Endothelial cell of umbilical vein (primary cell): ENCODE measurements at regions not wholly inside any gene's neighbourhood (a gene's known extent, or its start where the extent isn't known, plus 50 kb on each side); places are given as distances from the start of the nearest gene placed in this dataset.

Experiments
- BruUV-seq: library from RNA; stranded (reverse); fragments of 400-500 nt; replicated peaks from 2 replicates; lab custom pipeline; 2021; lab: Mats Ljungman, UMichigan
- CTCF ChIA-PET: fragments of 300-600, 350-600 bp; sonication (Branson Sonifier 250); formaldehyde crosslinking; loops from one replicate; lab custom pipeline; 2021; ENCODE audit warnings: antibody characterized with exemption, inconsistent platforms; lab: Charles Lee
- POLR2A ChIA-PET: fragments of 300-600, 350-600 bp; sonication (Branson Sonifier 250); formaldehyde crosslinking; loops from one replicate; lab custom pipeline; 2021; ENCODE audit warnings: antibody characterized with exemption, inconsistent platforms; lab: Charles Lee
- DNase-seq: peaks from one replicate; pipeline ENCODE4 v3.0.0-alpha.2; 2011; ENCODE audit warnings: low read depth, low spot score
- FAIRE-seq: peaks from 2 replicates; lab custom pipeline; 2011; peaks lifted over from hg19 to GRCh38; lab: Jason Lieb, UNC
- H2AFZ ChIP-seq: 2 replicates; pipeline ENCODE4 v1.6.0; 2012; ENCODE audit warnings: low read depth, low read length, control low read depth, inconsistent platforms
- H3K27ac ChIP-seq: 2 replicates; pipeline ENCODE4 v1.5.1; 2011; ENCODE audit warnings: low read depth, mild to moderate bottlenecking, control low read depth, low read length, moderate library complexity; ENCODE audit not compliant: insufficient read depth
- H3K27me3 ChIP-seq, 2 experiments: 2 replicates each; pipeline versions ENCODE4 v1.6.0 to v1.6.1; 2011; ENCODE audit warnings: low read length in 2 of 2, mixed read lengths in 1 of 2; ENCODE audit not compliant: control insufficient read depth in 2 of 2, insufficient read depth in 2 of 2
- H3K36me3 ChIP-seq, 2 experiments: 2 replicates in 1 of 2; 3 replicates in 1 of 2; pipeline ENCODE4 v1.5.1; 2011; ENCODE audit warnings: low read length in 2 of 2, mild to moderate bottlenecking in 1 of 2, moderate library complexity in 1 of 2; ENCODE audit not compliant: control insufficient read depth in 2 of 2, insufficient read depth in 2 of 2; ENCODE audit errors: extremely low read depth in 1 of 2
- H3K4me1 ChIP-seq: 3 replicates; pipeline ENCODE4 v1.5.1; 2011; ENCODE audit warnings: mild to moderate bottlenecking, low read length; ENCODE audit not compliant: control insufficient read depth, insufficient read depth; ENCODE audit errors: extremely low read depth
- H3K4me2 ChIP-seq: 2 replicates; pipeline ENCODE4 v1.6.1; 2011; ENCODE audit warnings: low read length, control low read depth, mixed read lengths; ENCODE audit not compliant: insufficient read depth
- H3K4me3 ChIP-seq, 3 experiments: fragments of 200-600 bp in 1 of 3; sonication (generic), shearing (Covaris generic) in 1 of 3; replicated peaks in 1 of 3; 2 replicates each; pipeline ENCODE4 v1.5.1; 2011 to 2016; ENCODE audit warnings: control low read depth in 3 of 3, low read length in 3 of 3, mild to moderate bottlenecking in 2 of 3, inconsistent platforms in 1 of 3, low read depth in 1 of 3, moderate library complexity in 1 of 3; ENCODE audit not compliant: insufficient read depth in 1 of 3
- H3K79me2 ChIP-seq: 2 replicates; pipeline ENCODE4 v1.6.0; 2012; ENCODE audit warnings: low read length, inconsistent platforms; ENCODE audit not compliant: control insufficient read depth, insufficient read depth
- H3K9ac ChIP-seq: replicated peaks from 2 replicates; pipeline ENCODE3; 2011; ENCODE audit warnings: low read length, control low read depth; ENCODE audit not compliant: insufficient read depth; ENCODE audit errors: extremely low read depth
- H3K9me1 ChIP-seq: replicated peaks from 3 replicates; pipeline ENCODE4 v1.6.0; 2011; ENCODE audit warnings: mild to moderate bottlenecking, low read length; ENCODE audit not compliant: control insufficient read depth, insufficient read depth; ENCODE audit errors: extremely low read depth
- H3K9me3 ChIP-seq: replicated peaks from 2 replicates; pipeline ENCODE4 v1.5.1; 2012; ENCODE audit warnings: low read length, inconsistent platforms; ENCODE audit not compliant: control insufficient read depth, insufficient read depth
- H4K20me1 ChIP-seq: replicated peaks from 2 replicates; pipeline ENCODE3; 2011; ENCODE audit warnings: mild to moderate bottlenecking, low read length; ENCODE audit not compliant: control insufficient read depth, insufficient read depth; ENCODE audit errors: extremely low read depth
- EZH2 ChIP-seq: IDR thresholded peaks from 2 replicates; pipeline ENCODE4 v1.6.1; 2012; ENCODE audit warnings: borderline replicate concordance, low read depth, mild to moderate bottlenecking, moderate library complexity, low read length, inconsistent platforms; ENCODE audit not compliant: severe bottlenecking
- FOS ChIP-seq: IDR thresholded peaks from 2 replicates; pipeline ENCODE4 v1.6.1; 2011; ENCODE audit warnings: mild to moderate bottlenecking, low read length, moderate library complexity, borderline replicate concordance; ENCODE audit not compliant: insufficient read depth
- GATA2 ChIP-seq: IDR thresholded peaks from 2 replicates; pipeline ENCODE4 v1.7.0; 2011; ENCODE audit warnings: low read depth, mild to moderate bottlenecking, moderate library complexity, mixed read lengths, low read length; ENCODE audit not compliant: insufficient read length, insufficient read depth
- JUN ChIP-seq: IDR thresholded peaks from 2 replicates; pipeline ENCODE4 v1.6.1; 2011; ENCODE audit warnings: borderline replicate concordance, low read depth; ENCODE audit not compliant: insufficient read length, insufficient read depth
- MYC ChIP-seq: IDR thresholded peaks from one replicate; pipeline ENCODE4 v1.6.1; 2011; ENCODE audit warnings: mild to moderate bottlenecking, low read depth, low read length
- POLR2A ChIP-seq: IDR thresholded peaks from 2 replicates; pipeline ENCODE4 v1.6.1; 2012; ENCODE audit warnings: low read depth, mild to moderate bottlenecking, control low read depth, low read length
- POLR2AphosphoS5 ChIP-seq: IDR thresholded peaks from 2 replicates; pipeline ENCODE4 v1.6.1; 2012; ENCODE audit warnings: low read depth, mild to moderate bottlenecking, control low read depth, low read length, moderate library complexity; ENCODE audit not compliant: insufficient read depth
- dilution Hi-C: fragments of 300-500 bp; cut with MboI; formaldehyde crosslinking; loops from one replicate; pipeline ENCODE4 v1.15.0; 2019; ENCODE audit warnings: low sequenced_read_pairs; ENCODE audit not compliant: extremely low pct_ligation_motif_present
- intact Hi-C: fragments of 100-400 bp; cut with micrococcal nuclease; formaldehyde crosslinking; loops from one replicate; pipeline ENCODE4 v1.10.0; 2022
- TF ChIP-seq, protein P1 (sequence below), 2 donors: IDR thresholded peaks; 1 replicate in 1 of 2; 2 replicates in 1 of 2; pipeline ENCODE4 v1.5.1; 2011; ENCODE audit warnings: low read length in 2 of 2, mild to moderate bottlenecking in 2 of 2, moderate library complexity in 2 of 2, control low read depth in 1 of 2, inconsistent platforms in 1 of 2, low read depth in 1 of 2; ENCODE audit not compliant: insufficient read depth in 1 of 2; ENCODE audit errors: extremely low read depth in 1 of 2
- TF ChIP-seq, protein P2 (sequence below): IDR thresholded peaks from 2 replicates; pipeline ENCODE4 v1.6.1; 2011; ENCODE audit not compliant: insufficient read depth, insufficient read length

DNA sequence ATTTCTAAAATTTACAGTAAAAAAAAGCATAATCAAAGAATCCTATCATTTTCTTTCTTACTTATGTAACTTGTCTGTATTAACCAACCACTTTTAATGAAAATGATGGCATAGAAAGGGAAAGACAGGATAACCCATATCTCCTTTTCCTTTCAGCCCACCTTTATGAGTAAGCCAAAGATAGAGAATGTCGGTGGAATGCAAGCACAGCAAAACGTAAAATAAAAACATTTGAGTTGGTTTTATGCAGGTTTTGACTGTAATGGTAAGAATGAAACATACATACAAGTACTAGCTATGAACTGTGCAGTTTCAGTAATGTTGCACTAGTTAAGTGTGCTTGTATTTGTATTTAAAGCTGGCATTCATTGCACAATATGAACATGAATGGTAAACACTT is 360.3 kb downstream of the FOXG1 start:
- Histone ChIP-seq H3K27me3 (no peaks in the 10 kb centered on the region), H3K4me2 (no peak overlapping the region), H3K4me1 (no peaks in the 10 kb centered on the region), H3K9ac (no peak overlapping the region), H3K9me1 (no peaks in the 10 kb centered on the region), H3K79me2 (no peaks in the 10 kb centered on the region), H3K36me3 (no peaks in the 10 kb centered on the region), H2AFZ (no peak overlapping the region), H3K27ac (no peak overlapping the region), H3K4me3 (no peak overlapping the region), H3K9me3 (no peaks in the 10 kb centered on the region), H4K20me1 (no peaks in the 10 kb centered on the region)
- dilution Hi-C loops (no loop called here), intact Hi-C loops (no loop called here)
- FAIRE-seq = no peak
- CTCF ChIA-PET = no interaction called here
- no peak for DNase-seq
- POLR2A ChIA-PET = no interaction called here
- BruUV-seq = no TSS peak
- TF ChIP-seq JUN = no peak
- TF ChIP-seq, protein P1, sequence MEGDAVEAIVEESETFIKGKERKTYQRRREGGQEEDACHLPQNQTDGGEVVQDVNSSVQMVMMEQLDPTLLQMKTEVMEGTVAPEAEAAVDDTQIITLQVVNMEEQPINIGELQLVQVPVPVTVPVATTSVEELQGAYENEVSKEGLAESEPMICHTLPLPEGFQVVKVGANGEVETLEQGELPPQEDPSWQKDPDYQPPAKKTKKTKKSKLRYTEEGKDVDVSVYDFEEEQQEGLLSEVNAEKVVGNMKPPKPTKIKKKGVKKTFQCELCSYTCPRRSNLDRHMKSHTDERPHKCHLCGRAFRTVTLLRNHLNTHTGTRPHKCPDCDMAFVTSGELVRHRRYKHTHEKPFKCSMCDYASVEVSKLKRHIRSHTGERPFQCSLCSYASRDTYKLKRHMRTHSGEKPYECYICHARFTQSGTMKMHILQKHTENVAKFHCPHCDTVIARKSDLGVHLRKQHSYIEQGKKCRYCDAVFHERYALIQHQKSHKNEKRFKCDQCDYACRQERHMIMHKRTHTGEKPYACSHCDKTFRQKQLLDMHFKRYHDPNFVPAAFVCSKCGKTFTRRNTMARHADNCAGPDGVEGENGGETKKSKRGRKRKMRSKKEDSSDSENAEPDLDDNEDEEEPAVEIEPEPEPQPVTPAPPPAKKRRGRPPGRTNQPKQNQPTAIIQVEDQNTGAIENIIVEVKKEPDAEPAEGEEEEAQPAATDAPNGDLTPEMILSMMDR (IDR thresholded peaks at IDR 0.05; ENCODE audit: extremely low read depth in 1 of 2, insufficient read depth in 1 of 2, low read depth in 1 of 2, low read length in 2 of 2) = no peak
- no peak for TF ChIP-seq MYC
- no peak for TF ChIP-seq POLR2A
- TF ChIP-seq, protein P2, sequence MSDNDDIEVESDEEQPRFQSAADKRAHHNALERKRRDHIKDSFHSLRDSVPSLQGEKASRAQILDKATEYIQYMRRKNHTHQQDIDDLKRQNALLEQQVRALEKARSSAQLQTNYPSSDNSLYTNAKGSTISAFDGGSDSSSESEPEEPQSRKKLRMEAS = no peak
- no peak for TF ChIP-seq EZH2
- no peak for TF ChIP-seq POLR2AphosphoS5
- TF ChIP-seq FOS = no peak
- no peak for TF ChIP-seq GATA2
